HepG2 (cell line): ENCODE measurements at regions not wholly inside any gene's neighbourhood (a gene's known extent, or its start where the extent isn't known, plus 50 kb on each side); places are given as distances from the start of the nearest gene placed in this dataset.

Experiments
- ATAC-seq: fragments of 200-7000 bp; cut with Tn5 transposase; 3 replicates; pipeline ENCODE4 v1.9.1; 2020; ENCODE audit warnings: mild to moderate bottlenecking, moderate library complexity
- BruUV-seq: library from RNA; stranded (reverse); fragments of 400-500 nt; replicated peaks from 2 replicates; lab custom pipeline; 2021; lab: Mats Ljungman, UMichigan
- CTCF ChIA-PET: fragments of 300-600 bp; formaldehyde crosslinking; extraction: SDS; loops from one replicate; lab custom pipeline; 2021; ENCODE audit warnings: low total read pairs, inconsistent platforms, low intra/inter-chr PET ratio; lab: Yijun Ruan, JAX
- POLR2A ChIA-PET: fragments of 350-600 bp; sonication (Branson Sonifier 250); formaldehyde crosslinking; loops from one replicate; lab custom pipeline; 2020; ENCODE audit warnings: antibody characterized with exemption, inconsistent platforms; lab: Yijun Ruan, JAX
- DNase-seq: peaks from one replicate; pipeline ENCODE4 v3.0.0-alpha.2; 2015; ENCODE audit warnings: low spot score
- FAIRE-seq: peaks from 3 replicates; lab custom pipeline; 2011; peaks lifted over from hg19 to GRCh38; lab: Jason Lieb, UNC
- H2AFZ ChIP-seq: one replicate; pipeline ENCODE4 v1.6.1; 2011; ENCODE audit warnings: low read length, inconsistent platforms
- H3K27ac ChIP-seq: fragments of 300-600 bp; 3 replicates; pipeline ENCODE4 v1.8.0; 2011; ENCODE audit warnings: mixed run types, mild to moderate bottlenecking, mixed read lengths, low read length, inconsistent platforms; ENCODE audit not compliant: insufficient read depth; ENCODE audit errors: extremely low read length
- H3K27me3 ChIP-seq, 2 experiments: fragments of 200-600 bp in 1 of 2; 2 replicates in 1 of 2; 3 replicates in 1 of 2; pipeline versions ENCODE4 v1.6.0 to v1.8.0; 2011; ENCODE audit warnings: low read length in 2 of 2, mild to moderate bottlenecking in 2 of 2, moderate library complexity in 2 of 2, inconsistent platforms in 1 of 2; ENCODE audit not compliant: insufficient read depth in 2 of 2, control insufficient read depth in 1 of 2
- H3K36me3 ChIP-seq, 2 experiments: fragments of 200-600 bp in 1 of 2; replicated peaks in 1 of 2; 2 replicates in 1 of 2; 3 replicates in 1 of 2; pipeline versions ENCODE4 v1.5.1 to v1.8.0; 2011; ENCODE audit warnings: low read length in 2 of 2, inconsistent platforms in 1 of 2; ENCODE audit not compliant: insufficient read depth in 2 of 2, control insufficient read depth in 1 of 2
- H3K4me1 ChIP-seq: 2 replicates; pipeline ENCODE4 v1.5.1; 2012; ENCODE audit warnings: low read length, inconsistent platforms; ENCODE audit not compliant: insufficient read depth
- H3K4me2 ChIP-seq: 2 replicates; pipeline ENCODE4 v1.6.0; 2011; ENCODE audit warnings: low read depth, low read length, inconsistent platforms
- H3K4me3 ChIP-seq, 3 experiments: fragments of 200-600 bp in 1 of 3; sonication (generic), shearing (Covaris generic) in 1 of 3; replicated peaks in 1 of 3; 2 replicates each; pipeline ENCODE4 v1.5.1; 2011 to 2016; ENCODE audit warnings: low read length in 3 of 3, inconsistent platforms in 2 of 3, low read depth in 2 of 3, mild to moderate bottlenecking in 2 of 3, control low read depth in 1 of 3, mixed read lengths in 1 of 3; ENCODE audit not compliant: insufficient read depth in 1 of 3
- H3K79me2 ChIP-seq: one replicate; pipeline ENCODE4 v1.6.1; 2011; ENCODE audit warnings: low read length, inconsistent platforms; ENCODE audit not compliant: insufficient read depth
- H3K9ac ChIP-seq: 2 replicates; pipeline ENCODE4 v1.6.0; 2011; ENCODE audit warnings: mild to moderate bottlenecking, low read depth, low read length, inconsistent platforms; ENCODE audit not compliant: insufficient read depth
- H3K9me3 ChIP-seq: 2 replicates; pipeline ENCODE4 v1.5.1; 2012; ENCODE audit warnings: mild to moderate bottlenecking, low read length
- H4K20me1 ChIP-seq: 2 replicates; pipeline ENCODE4 v1.6.0; 2011; ENCODE audit warnings: inconsistent platforms, mild to moderate bottlenecking, low read length, moderate library complexity; ENCODE audit not compliant: insufficient read depth
- GATA4 ChIP-seq: sonication (generic); IDR thresholded peaks from 2 replicates; pipeline ENCODE4 v1.6.1; 2016; ENCODE audit warnings: antibody characterized with exemption, low read depth, borderline replicate concordance
- KLF16 ChIP-seq, 2 experiments: sonication (generic) in 1 of 2; formaldehyde crosslinking in 1 of 2; IDR thresholded peaks; 2 replicates each; pipeline versions ENCODE4 v1.6.1 to v1.8.0; 2016 to 2023; ENCODE audit warnings: missing genetic modification reagents in 2 of 2, missing compliant biosample characterization in 1 of 2
- MXD1 ChIP-seq: sonication (generic); formaldehyde crosslinking; IDR thresholded peaks from 2 replicates; pipeline ENCODE4 v1.4.0; 2020; ENCODE audit warnings: mild to moderate bottlenecking, missing genetic modification reagents
- MXI1 ChIP-seq: IDR thresholded peaks from 3 replicates; pipeline ENCODE4 v1.6.1; 2012; ENCODE audit warnings: low read depth, low read length, inconsistent platforms, borderline replicate concordance
- NFRKB ChIP-seq: fragments of 450-650 bp; IDR thresholded peaks from 2 replicates; pipeline ENCODE4 v1.6.1; 2017
- TRIM22 ChIP-seq: fragments of 450-650 bp; IDR thresholded peaks from 2 replicates; pipeline ENCODE4 v1.6.1; 2017
- ZFP37 ChIP-seq: sonication (generic); formaldehyde crosslinking; IDR thresholded peaks from 2 replicates; pipeline ENCODE4 v1.4.0; 2020; ENCODE audit warnings: missing genetic modification reagents, borderline replicate concordance
- ZNF331 ChIP-seq: sonication (generic); formaldehyde crosslinking; IDR thresholded peaks from 2 replicates; pipeline ENCODE4 v1.4.0; 2020; ENCODE audit warnings: missing genetic modification reagents
- ZNF460 ChIP-seq: sonication (generic); formaldehyde crosslinking; IDR thresholded peaks from 2 replicates; pipeline ENCODE4 v1.5.1; 2020; ENCODE audit warnings: missing genetic modification reagents, mild to moderate bottlenecking, borderline replicate concordance
- ZNF501 ChIP-seq: sonication (generic); formaldehyde crosslinking; IDR thresholded peaks from 2 replicates; pipeline ENCODE4 v1.5.1; 2020; ENCODE audit warnings: mild to moderate bottlenecking, moderate library complexity, missing genetic modification reagents
- ZNF703 ChIP-seq: sonication (generic); formaldehyde crosslinking; IDR thresholded peaks from 2 replicates; pipeline ENCODE4 v1.5.1; 2020; ENCODE audit warnings: missing genetic modification reagents, mild to moderate bottlenecking, moderate library complexity, borderline replicate concordance
- ZNF749 ChIP-seq: sonication (generic); formaldehyde crosslinking; IDR thresholded peaks from 2 replicates; pipeline ENCODE4 v1.8.0; 2022; ENCODE audit warnings: mild to moderate bottlenecking, missing genetic modification reagents, moderate library complexity, borderline replicate concordance
- WGBS: methylation state at CpG from one replicate; pipeline ENCODE4 v1.1.6; 2017; ENCODE audit warnings: low lambda C conversion rate; 5-methylcytosine and 5-hydroxymethylcytosine counted together
- in situ Hi-C: cut with HindIII; loops from 2 replicates; pipeline ENCODE4 v1.10.0; 2017; ENCODE audit warnings: low pct_unique_long_range_greater_than_20kb; ENCODE audit not compliant: extremely low pct_ligation_motif_present
- intact Hi-C: fragments of 100-400 bp; cut with micrococcal nuclease; formaldehyde crosslinking; loops from one replicate; pipeline ENCODE4 v1.10.0; 2022; ENCODE audit not compliant: unreplicated experiment
- TF ChIP-seq, protein P1 (sequence below): sonication (generic); formaldehyde crosslinking; IDR thresholded peaks from 2 replicates; pipeline ENCODE4 v1.8.1; 2023; ENCODE audit warnings: mild to moderate bottlenecking, moderate library complexity, missing genetic modification reagents
- TF ChIP-seq, protein P2 (sequence below): sonication (generic); formaldehyde crosslinking; IDR thresholded peaks from 2 replicates; pipeline ENCODE4 v1.4.0; 2020; ENCODE audit warnings: missing genetic modification reagents
- TF ChIP-seq, protein P3 (sequence below): sonication (generic); formaldehyde crosslinking; IDR thresholded peaks from 2 replicates; pipeline ENCODE4 v1.9.0; 2022; ENCODE audit warnings: low read depth, missing genetic modification reagents

- CTCF ChIA-PET, result no interaction called here
- no TSS peak for BruUV-seq
- intact Hi-C loops, result no loop called here
Observed at GRCh38 chr13:102940770-102941169, 94.9 kb downstream of the ERCC5 start.

DNA sequence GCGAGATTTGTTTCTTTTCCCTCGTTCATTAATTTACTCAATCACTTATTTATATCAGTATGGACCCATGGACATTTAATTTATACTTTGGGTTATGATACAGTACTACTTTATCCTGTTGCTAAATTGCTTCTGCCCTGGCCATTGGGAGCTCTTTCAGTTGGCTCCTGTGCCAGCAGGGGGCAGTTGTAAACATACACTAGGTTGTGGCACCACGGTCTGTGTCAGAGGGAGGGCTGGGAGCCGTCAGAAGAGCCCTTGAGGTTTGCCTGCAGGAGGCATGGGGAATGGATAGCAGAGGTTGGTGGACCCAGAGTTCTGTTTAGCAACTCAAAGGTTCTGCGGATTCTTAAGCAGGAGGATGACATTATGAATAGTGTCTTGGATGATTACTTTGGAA lies 94.3 kb downstream of the ERCC5 start:
- Histone ChIP-seq H4K20me1 (no peaks in the 10 kb centered on the region), H3K4me3 (no peak overlapping the region), H3K4me1 (peaks cover 8% of the 10 kb centered on the region), H2AFZ (no peak overlapping the region), H3K9ac (no peak overlapping the region), H3K4me2 (no peak overlapping the region), H3K36me3 (no peaks in the 10 kb centered on the region), H3K27me3 (no peaks in the 10 kb centered on the region; a peak in 1 of 5 replicates), H3K79me2 (no peaks in the 10 kb centered on the region), H3K9me3 (peaks cover 21% of the 10 kb centered on the region), H3K27ac (no peak overlapping the region)
- CTCF ChIA-PET, result no interaction called here
- ATAC-seq (no peak), FAIRE-seq (no peak), DNase-seq (no peak)
- WGBS, result 23% methylated on average over 5 of the region's 5 CpGs
- POLR2A ChIA-PET, result no interaction called here
- no TSS peak for BruUV-seq
- in situ Hi-C loops, result no loop called here
- intact Hi-C loops, result no loop called here
- no peak for TF ChIP-seq ZNF460 (CRISPR knock-in tag)
- no peak for TF ChIP-seq GATA4
- no peak for TF ChIP-seq NFRKB
- TF ChIP-seq, protein P1, sequence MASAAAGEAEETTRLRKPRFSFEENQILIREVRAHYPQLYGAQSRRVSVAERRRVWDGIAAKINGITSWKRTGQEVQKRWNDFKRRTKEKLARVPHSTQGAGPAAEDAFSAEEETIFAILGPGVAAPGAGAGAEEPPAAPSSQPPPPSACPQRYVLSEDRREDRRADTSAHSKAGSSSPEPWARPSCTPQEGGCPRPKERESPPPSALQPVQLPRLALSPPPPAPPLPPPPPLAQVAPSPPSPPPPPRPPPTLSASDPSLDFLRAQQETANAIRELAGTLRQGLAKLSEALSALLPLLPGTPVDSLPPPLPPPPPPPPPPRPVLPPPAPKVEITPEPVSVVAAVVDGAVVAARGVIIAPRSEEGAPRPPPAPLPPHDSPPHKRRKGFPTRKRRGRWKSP, result no peak
- TF ChIP-seq ZNF703, result no peak
- no peak for TF ChIP-seq ZNF749 (CRISPR knock-in tag)
- TF ChIP-seq MXI1, result no peak
- TF ChIP-seq ZFP37, result no peak
- TF ChIP-seq MXD1, result no peak
- TF ChIP-seq, protein P2, sequence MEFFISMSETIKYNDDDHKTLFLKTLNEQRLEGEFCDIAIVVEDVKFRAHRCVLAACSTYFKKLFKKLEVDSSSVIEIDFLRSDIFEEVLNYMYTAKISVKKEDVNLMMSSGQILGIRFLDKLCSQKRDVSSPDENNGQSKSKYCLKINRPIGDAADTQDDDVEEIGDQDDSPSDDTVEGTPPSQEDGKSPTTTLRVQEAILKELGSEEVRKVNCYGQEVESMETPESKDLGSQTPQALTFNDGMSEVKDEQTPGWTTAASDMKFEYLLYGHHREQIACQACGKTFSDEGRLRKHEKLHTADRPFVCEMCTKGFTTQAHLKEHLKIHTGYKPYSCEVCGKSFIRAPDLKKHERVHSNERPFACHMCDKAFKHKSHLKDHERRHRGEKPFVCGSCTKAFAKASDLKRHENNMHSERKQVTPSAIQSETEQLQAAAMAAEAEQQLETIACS, result no peak
- TF ChIP-seq KLF16 (CRISPR knock-in tag; IDR thresholded peaks at IDR 0.05), result no peak
- TF ChIP-seq, protein P3, sequence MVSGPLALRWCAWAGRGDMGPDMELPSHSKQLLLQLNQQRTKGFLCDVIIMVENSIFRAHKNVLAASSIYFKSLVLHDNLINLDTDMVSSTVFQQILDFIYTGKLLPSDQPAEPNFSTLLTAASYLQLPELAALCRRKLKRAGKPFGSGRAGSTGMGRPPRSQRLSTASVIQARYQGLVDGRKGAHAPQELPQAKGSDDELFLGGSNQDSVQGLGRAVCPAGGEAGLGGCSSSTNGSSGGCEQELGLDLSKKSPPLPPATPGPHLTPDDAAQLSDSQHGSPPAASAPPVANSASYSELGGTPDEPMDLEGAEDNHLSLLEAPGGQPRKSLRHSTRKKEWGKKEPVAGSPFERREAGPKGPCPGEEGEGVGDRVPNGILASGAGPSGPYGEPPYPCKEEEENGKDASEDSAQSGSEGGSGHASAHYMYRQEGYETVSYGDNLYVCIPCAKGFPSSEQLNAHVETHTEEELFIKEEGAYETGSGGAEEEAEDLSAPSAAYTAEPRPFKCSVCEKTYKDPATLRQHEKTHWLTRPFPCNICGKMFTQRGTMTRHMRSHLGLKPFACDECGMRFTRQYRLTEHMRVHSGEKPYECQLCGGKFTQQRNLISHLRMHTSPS (CRISPR knock-in tag), result no peak
- no peak for TF ChIP-seq TRIM22

More at GRCh38 chr13:102940770-102941169, 94.9 kb downstream of the ERCC5 start:
- H3K27me3 ChIP-seq, result no peaks in the 10 kb centered on the region; a peak in 1 of 5 replicates
- H3K4me1 ChIP-seq, result peaks cover 14% of the 10 kb centered on the region
- H3K4me3 ChIP-seq, result no peak overlapping the region
- no peak overlapping the region for H3K4me2 ChIP-seq
- no peak overlapping the region for H3K9ac ChIP-seq
- no peak for ATAC-seq
- H3K79me2 ChIP-seq, result no peaks in the 10 kb centered on the region
- no peak for TF ChIP-seq ZNF501 (CRISPR knock-in tag)
- peak; percentile 95 for TF ChIP-seq ZNF331
- TF ChIP-seq, all 625 proteins: peak for 1
- Histone ChIP-seq H4K20me1 (no peaks in the 10 kb centered on the region), H3K9me3 (peaks cover 21% of the 10 kb centered on the region), H2AFZ (no peak overlapping the region), H3K27ac (no peak overlapping the region), H3K36me3 (no peaks in the 10 kb centered on the region)
- DNase-seq, result no peak
- POLR2A ChIA-PET, result no interaction called here
- in situ Hi-C loops, result no loop called here
- 19% methylated on average over 1 of the region's 1 CpG for WGBS
- no peak for FAIRE-seq
